ENCODE measurements at regions not wholly inside any gene's neighbourhood (a gene's known extent, or its start where the extent isn't known, plus 50 kb on each side); places are given as distances from the start of the nearest gene placed in this dataset.

DNA sequence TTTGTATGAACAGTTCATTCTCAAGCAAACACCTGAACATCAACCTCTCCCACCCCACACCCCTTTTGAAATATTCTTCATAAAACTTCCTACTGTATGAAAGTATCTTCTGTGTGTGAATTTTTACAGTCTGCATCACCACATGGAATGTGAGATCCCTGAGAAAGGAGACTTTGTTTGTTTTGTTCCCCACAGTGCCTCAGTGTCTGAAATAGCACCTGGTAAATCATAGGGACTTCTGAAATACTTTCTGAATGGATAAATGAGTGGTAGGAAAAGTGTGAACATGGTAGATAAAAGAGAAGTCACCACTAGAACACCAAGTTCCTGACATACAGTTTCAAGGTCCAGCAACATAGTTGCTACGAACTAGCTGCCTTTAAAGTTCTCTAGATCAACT, 1071.2 kb downstream of the EFNB2 start:
- TF ChIP-seq, protein P1, sequence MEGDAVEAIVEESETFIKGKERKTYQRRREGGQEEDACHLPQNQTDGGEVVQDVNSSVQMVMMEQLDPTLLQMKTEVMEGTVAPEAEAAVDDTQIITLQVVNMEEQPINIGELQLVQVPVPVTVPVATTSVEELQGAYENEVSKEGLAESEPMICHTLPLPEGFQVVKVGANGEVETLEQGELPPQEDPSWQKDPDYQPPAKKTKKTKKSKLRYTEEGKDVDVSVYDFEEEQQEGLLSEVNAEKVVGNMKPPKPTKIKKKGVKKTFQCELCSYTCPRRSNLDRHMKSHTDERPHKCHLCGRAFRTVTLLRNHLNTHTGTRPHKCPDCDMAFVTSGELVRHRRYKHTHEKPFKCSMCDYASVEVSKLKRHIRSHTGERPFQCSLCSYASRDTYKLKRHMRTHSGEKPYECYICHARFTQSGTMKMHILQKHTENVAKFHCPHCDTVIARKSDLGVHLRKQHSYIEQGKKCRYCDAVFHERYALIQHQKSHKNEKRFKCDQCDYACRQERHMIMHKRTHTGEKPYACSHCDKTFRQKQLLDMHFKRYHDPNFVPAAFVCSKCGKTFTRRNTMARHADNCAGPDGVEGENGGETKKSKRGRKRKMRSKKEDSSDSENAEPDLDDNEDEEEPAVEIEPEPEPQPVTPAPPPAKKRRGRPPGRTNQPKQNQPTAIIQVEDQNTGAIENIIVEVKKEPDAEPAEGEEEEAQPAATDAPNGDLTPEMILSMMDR (IDR thresholded peaks at IDR 0.05; ENCODE audit: low read depth, low read length) = no peak
- Histone ChIP-seq H3K27ac (no peak overlapping the region), H3K4me3 (ENCODE audit: low read depth, low read length) (no peak overlapping the region), H3K36me3 (no peaks in the 10 kb centered on the region), H3K9me3 (ENCODE audit: severe bottlenecking) (no peaks in the 10 kb centered on the region), H3K27me3 (ENCODE audit: insufficient read depth, low read depth, severe bottlenecking) (no peaks in the 10 kb centered on the region)
- DNase-seq = no peak

DNA sequence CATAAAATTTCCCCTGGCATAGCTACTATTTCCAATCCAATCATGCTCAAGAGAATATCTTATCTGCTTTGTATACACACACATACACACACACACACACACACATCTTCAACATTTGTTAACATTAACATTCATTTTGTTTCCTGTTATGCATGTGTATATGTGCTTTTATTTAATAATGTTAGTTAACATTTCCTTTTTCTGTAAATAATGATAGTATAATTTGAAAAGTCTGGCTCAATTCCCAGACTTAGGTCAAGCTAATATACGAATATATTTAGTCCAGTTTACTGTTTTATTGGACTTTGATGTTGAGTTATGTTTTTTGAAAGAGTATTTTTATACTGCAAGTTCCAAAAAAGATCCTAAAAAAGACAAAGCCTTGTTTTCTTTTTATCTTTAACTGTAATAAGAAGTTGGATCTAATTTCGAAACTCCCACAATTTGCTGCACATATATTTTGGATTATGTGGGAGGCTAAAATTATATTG, 1072.4 kb downstream of the EFNB2 start:
- TF ChIP-seq, protein P1 (IDR thresholded peaks at IDR 0.05; ENCODE audit: low read depth, low read length) = no peak

DNA sequence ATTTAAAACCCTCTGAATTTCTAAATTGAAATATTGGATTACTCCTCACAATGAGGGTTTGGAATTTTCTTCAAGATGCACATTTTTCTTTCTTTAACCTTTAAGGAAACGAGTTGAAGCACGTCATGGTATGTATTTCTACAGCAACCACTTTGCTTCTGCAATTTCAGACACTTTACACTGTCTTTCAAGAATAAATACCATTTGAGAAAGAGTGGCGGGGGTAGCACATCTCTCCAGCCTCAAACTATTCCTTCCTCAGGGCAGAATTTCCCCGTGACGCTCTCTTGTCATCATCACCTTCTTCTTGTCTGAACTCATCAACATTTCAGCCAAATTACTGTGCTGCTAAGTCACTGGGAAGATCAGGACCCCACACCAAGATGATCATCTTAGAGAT, 1073.4 kb downstream of the EFNB2 start:
- H3K27me3 ChIP-seq (ENCODE audit: insufficient read depth, low read depth, severe bottlenecking) = no peaks in the 10 kb centered on the region
- DNase-seq = no peak
- TF ChIP-seq, protein P1 (IDR thresholded peaks at IDR 0.05; ENCODE audit: low read depth, low read length) = no peak
- no peaks in the 10 kb centered on the region for H3K9me3 ChIP-seq (ENCODE audit: severe bottlenecking)
- H3K36me3 ChIP-seq = no peaks in the 10 kb centered on the region
- H3K27ac ChIP-seq = no peak overlapping the region
- H3K4me3 ChIP-seq (ENCODE audit: low read depth, low read length) = no peak overlapping the region

More for the DNA sequence above, 1072.4 kb downstream of the EFNB2 start:
- no peaks in the 10 kb centered on the region for H3K27me3 ChIP-seq (ENCODE audit: insufficient read depth, low read depth, severe bottlenecking)
- no peaks in the 10 kb centered on the region for H3K9me3 ChIP-seq (ENCODE audit: severe bottlenecking)
- no peak overlapping the region for H3K4me3 ChIP-seq (ENCODE audit: low read depth, low read length)
- no peaks in the 10 kb centered on the region for H3K36me3 ChIP-seq
- no peak overlapping the region for H3K27ac ChIP-seq
- no peak for DNase-seq

DNA sequence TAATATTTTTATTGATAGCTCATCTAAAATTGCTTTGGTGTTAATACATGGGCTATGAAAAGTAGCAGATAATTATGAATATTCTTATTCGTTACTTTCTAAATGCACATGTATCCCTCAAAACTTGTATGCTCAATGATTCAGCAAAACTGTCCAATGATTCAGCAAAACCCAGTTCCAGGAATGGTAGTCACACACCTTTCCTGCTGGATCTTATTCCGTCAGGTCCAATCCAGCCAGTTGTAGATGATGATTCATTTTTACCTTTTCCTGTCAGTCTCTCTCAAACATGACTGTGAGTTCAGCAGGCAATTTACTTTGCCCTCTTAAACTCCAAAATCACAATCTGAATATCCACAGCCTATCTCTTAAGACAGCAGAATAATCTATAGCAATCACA, 1082.6 kb downstream of the EFNB2 start:
- Histone ChIP-seq H3K9me3 (ENCODE audit: severe bottlenecking) (no peaks in the 10 kb centered on the region), H3K4me3 (ENCODE audit: low read depth, low read length) (no peak overlapping the region), H3K27ac (no peak overlapping the region), H3K27me3 (ENCODE audit: insufficient read depth, low read depth, severe bottlenecking) (no peaks in the 10 kb centered on the region), H3K36me3 (no peaks in the 10 kb centered on the region)
- TF ChIP-seq, protein P1 (IDR thresholded peaks at IDR 0.05; ENCODE audit: low read depth, low read length) = no peak
- no peak for DNase-seq

DNA sequence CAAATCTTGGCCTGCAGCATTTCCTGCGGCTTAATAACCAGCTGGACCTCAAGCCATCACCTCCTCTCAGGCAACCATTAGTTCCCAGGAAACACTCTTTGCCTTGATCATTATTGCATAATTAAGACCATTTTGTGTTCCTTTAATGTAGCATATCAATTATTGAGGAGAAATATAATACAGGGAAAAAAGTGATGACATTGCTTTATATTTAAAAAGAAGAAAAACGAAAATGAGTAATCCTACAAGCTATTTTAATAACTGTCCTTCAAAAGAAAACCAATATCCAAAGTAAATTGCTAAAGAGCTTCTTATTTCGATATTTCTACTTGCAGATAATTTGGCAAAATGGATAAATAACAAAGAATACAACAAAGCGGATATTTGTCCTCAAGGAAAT, 1084.7 kb downstream of the EFNB2 start:
- no peaks in the 10 kb centered on the region for H3K27me3 ChIP-seq (ENCODE audit: insufficient read depth, low read depth, severe bottlenecking)
- H3K27ac ChIP-seq = no peak overlapping the region
- no peaks in the 10 kb centered on the region for H3K36me3 ChIP-seq
- H3K9me3 ChIP-seq (ENCODE audit: severe bottlenecking) = no peaks in the 10 kb centered on the region
- no peak overlapping the region for H3K4me3 ChIP-seq (ENCODE audit: low read depth, low read length)
- no peak for DNase-seq
- TF ChIP-seq, protein P1 (IDR thresholded peaks at IDR 0.05; ENCODE audit: low read depth, low read length) = no peak

DNA sequence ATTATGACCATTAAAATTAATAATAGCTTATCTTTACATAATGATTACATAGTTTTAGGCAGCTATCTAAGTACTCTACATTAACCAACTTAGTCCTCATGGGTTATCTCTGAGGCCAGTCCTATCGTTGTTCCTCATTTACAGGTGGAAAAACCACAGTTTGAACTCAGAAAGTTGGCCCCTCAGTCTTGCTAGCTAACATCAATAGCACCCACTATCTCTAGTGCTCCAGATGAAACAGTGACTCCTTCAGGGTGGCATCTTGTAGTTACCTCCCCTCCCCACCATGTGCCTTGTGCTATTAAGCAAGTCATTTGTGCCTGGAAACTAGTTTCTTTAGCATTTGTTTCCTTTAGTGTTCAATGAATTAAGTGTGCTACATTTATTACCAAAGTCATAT, 1086.7 kb downstream of the EFNB2 start:
- no peak overlapping the region for H3K27ac ChIP-seq
- H3K4me3 ChIP-seq (ENCODE audit: low read depth, low read length) = no peak overlapping the region
- H3K36me3 ChIP-seq = no peaks in the 10 kb centered on the region
- no peaks in the 10 kb centered on the region for H3K27me3 ChIP-seq (ENCODE audit: insufficient read depth, low read depth, severe bottlenecking)
- no peaks in the 10 kb centered on the region for H3K9me3 ChIP-seq (ENCODE audit: severe bottlenecking)
- TF ChIP-seq, protein P1 (IDR thresholded peaks at IDR 0.05; ENCODE audit: low read depth, low read length) = no peak
- DNase-seq = no peak
